ENCODE measurements at regions not wholly inside any gene's neighbourhood (a gene's known extent, or its start where the extent isn't known, plus 50 kb on each side); places are given as distances from the start of the nearest gene placed in this dataset.

- TF ChIP-seq CTCF (conservative IDR thresholded peaks at IDR 0.05; ENCODE audit: low read depth in 2 of 2) (no peak), JUNB (IDR thresholded peaks at IDR 0.05; ENCODE audit: unreplicated experiment) (no peak), ZNF114 (CRISPR knock-in tag; IDR thresholded peaks at IDR 0.05) (no peak), EZH2phosphoT487 (IDR thresholded peaks at IDR 0.05; ENCODE audit: unreplicated experiment) (no peak), EZH2 (IDR thresholded peaks at IDR 0.05; ENCODE audit: low read depth, unreplicated experiment) (no peak)
Observed at GRCh38 chr7:13449460-13449859, 540.0 kb downstream of the ETV1 start (continued).

GRCh38 chr7:13454916-13455592 is 534.4 kb downstream of the ETV1 start:
- Mint-ChIP-seq H3K4me1 (no peaks in the 10 kb centered on the region), H3K27ac (no peak overlapping the region)
- no peak for DNase-seq (ENCODE audit: low spot score)
- TF ChIP-seq REST (IDR thresholded peaks at IDR 0.05; ENCODE audit: unreplicated experiment) (no peak), EZH2 (IDR thresholded peaks at IDR 0.05; ENCODE audit: low read depth, unreplicated experiment) (no peak), NANOG (IDR thresholded peaks at IDR 0.05; ENCODE audit: borderline replicate concordance) (no peak), EZH2phosphoT487 (IDR thresholded peaks at IDR 0.05; ENCODE audit: unreplicated experiment) (no peak), ZNF331 (CRISPR knock-in tag; IDR thresholded peaks at IDR 0.05; ENCODE audit: low read depth) (no peak), CREB1 (CRISPR knock-in tag; IDR thresholded peaks at IDR 0.05; ENCODE audit: low read depth) (no peak), JUNB (IDR thresholded peaks at IDR 0.05; ENCODE audit: unreplicated experiment) (no peak), STAT1 (IDR thresholded peaks at IDR 0.05; ENCODE audit: unreplicated experiment) (no peak), ZNF462 (CRISPR knock-in tag; IDR thresholded peaks at IDR 0.05) (no peak), ZNF114 (CRISPR knock-in tag; IDR thresholded peaks at IDR 0.05) (no peak)

More at GRCh38 chr7:13454916-13455592, 534.4 kb downstream of the ETV1 start:
- no peaks in the 10 kb centered on the region for H3K4me1 ChIP-seq (ENCODE audit: insufficient read depth)
- no peaks in the 10 kb centered on the region for H3K79me2 ChIP-seq (replicated peaks; ENCODE audit: insufficient read depth)
- no peaks in the 10 kb centered on the region for H4K20me1 ChIP-seq (replicated peaks; ENCODE audit: insufficient read depth)
- no peak overlapping the region for H2AFZ ChIP-seq
- H3K9me3 Mint-ChIP-seq: no peaks in the 10 kb centered on the region
- peaks cover 2% of the 10 kb centered on the region for H3K27me3 Mint-ChIP-seq (ENCODE audit: insufficient read depth, low read depth, poor library complexity)
- no peak overlapping the region for H3K27ac ChIP-seq (ENCODE audit: low read depth)
- H3K36me3 Mint-ChIP-seq (ENCODE audit: low read depth): no peaks in the 10 kb centered on the region
- no peaks in the 10 kb centered on the region for H3F3A ChIP-seq (replicated peaks; ENCODE audit: low read depth)
- no peaks in the 10 kb centered on the region for H3K27me3 ChIP-seq (ENCODE audit: insufficient read depth)
- no peaks in the 10 kb centered on the region for H3K36me3 ChIP-seq (ENCODE audit: insufficient read depth)
- no peak for ATAC-seq
- no peak overlapping the region for H3K4me2 ChIP-seq
- no peak overlapping the region for H3K4me3 ChIP-seq
- 0 out of 2 replicates have a peak, but pooled peaks cover 4% of the 10 kb centered on the region for H3K9me2 ChIP-seq (ENCODE audit: insufficient read depth)
- H3K4me3 Mint-ChIP-seq: no peak overlapping the region

Data from GM23338 (cell line).